C4-2B (cell line): ENCODE measurements at regions not wholly inside any gene's neighbourhood (a gene's known extent, or its start where the extent isn't known, plus 50 kb on each side); places are given as distances from the start of the nearest gene placed in this dataset.

Experiments
- H3K27ac ChIP-seq: fragments of 450-650 bp; 2 replicates; pipeline ENCODE4 v1.5.1; 2017
- ZFX ChIP-seq: fragments of 450-650 bp; IDR thresholded peaks from 2 replicates; pipeline ENCODE4 v1.6.1; 2017
- TF ChIP-seq, protein P1 (sequence below): fragments of 450-650 bp; conservative IDR thresholded peaks from 2 replicates; pipeline ENCODE4 v1.5.1; 2017; ENCODE audit warnings: mild to moderate bottlenecking

DNA sequence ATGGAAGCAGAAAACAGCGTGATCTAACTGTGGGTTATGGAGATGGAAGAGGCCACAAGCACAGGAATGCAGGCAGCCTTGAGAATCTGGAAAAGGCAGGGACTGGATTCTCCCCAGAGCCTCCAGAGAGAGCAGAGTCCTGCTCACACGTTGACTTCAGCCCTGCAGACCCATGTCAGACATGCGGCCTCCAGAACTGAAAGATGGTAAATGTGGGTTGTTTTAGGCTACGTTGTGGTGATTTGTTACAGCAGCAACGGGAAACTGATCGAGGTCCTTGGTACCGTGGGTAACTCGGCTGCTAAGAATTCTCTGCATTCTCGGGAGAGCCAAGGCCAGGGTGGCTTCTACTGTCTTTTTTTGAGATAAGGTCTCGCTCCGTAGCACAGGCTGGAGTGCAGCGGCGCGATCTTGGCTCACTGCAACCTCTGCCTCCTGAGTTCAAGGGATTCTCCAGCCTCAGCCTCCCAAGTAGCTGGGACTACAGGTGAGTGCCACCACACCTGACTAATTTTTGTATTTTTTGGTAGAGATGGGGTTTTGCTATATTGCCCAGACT, 97.1 kb downstream of the ACKR3 start:
- TF ChIP-seq, protein P1, sequence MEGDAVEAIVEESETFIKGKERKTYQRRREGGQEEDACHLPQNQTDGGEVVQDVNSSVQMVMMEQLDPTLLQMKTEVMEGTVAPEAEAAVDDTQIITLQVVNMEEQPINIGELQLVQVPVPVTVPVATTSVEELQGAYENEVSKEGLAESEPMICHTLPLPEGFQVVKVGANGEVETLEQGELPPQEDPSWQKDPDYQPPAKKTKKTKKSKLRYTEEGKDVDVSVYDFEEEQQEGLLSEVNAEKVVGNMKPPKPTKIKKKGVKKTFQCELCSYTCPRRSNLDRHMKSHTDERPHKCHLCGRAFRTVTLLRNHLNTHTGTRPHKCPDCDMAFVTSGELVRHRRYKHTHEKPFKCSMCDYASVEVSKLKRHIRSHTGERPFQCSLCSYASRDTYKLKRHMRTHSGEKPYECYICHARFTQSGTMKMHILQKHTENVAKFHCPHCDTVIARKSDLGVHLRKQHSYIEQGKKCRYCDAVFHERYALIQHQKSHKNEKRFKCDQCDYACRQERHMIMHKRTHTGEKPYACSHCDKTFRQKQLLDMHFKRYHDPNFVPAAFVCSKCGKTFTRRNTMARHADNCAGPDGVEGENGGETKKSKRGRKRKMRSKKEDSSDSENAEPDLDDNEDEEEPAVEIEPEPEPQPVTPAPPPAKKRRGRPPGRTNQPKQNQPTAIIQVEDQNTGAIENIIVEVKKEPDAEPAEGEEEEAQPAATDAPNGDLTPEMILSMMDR, result no peak
- TF ChIP-seq ZFX, result no peak
- no peak overlapping the region for H3K27ac ChIP-seq

DNA sequence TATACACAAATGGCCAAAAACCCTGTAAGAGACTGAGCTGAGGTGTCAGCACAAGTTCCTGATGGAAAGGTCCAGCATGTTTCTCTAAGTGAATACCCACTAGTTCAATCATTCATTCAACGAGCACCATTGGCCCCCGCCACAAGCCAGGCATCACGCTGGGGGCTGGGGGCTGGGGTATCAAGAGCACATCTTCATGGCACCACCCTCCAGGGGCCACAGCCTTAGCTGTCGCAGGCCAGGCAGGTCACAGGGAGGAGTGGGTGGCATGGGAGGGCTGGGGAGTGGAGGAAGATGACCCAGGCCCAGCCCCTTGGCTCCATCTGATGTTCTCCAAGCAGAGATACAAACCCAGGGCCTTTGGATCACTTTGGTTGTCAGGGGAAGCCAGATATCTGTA, 97.9 kb downstream of the ACKR3 start:
- no peak overlapping the region for H3K27ac ChIP-seq
- TF ChIP-seq ZFX, result no peak

DNA sequence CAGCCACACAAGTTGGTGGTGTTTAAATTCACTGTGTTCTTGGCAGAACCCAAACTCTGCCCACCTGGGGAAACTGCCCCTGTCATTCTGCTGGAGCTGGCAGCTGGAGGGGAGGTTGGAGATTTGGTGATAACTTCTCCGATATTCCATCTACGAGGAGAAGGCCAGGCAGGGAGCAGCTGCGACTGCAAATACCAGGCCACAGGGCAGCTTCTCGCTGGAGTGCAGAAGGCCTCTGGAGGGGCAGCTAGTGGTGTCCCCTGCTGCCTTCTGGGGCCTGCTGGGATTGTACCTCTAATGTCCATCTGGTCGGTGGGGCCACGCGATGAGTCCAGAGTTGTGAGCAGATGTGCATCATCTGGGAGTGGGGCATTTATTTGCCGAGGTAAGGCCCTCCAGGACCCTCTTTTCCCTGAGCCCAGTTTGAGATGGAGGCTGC, 98.9 kb downstream of the ACKR3 start:
- H3K27ac ChIP-seq, result no peak overlapping the region
- TF ChIP-seq ZFX, result no peak
- TF ChIP-seq, protein P1, result no peak

DNA sequence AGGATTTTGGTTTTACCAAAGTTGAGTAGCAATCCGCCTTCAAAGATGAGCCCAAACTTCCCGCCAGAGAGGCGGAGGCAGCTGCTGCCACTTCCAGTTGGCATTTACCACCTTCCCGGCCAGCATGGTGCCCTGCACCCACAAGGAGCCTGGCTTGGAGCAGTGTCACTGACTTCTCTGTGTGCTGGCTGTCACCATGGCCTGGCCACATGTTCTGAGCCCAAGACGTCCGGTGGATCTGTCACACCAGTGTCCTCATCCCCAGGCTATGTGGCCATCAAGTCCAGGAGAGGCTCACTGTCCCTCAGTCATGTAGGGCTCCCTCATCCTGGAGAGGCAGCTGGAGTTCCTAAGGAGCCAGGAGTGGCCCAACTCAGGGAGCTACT, 100.6 kb downstream of the ACKR3 start:
- TF ChIP-seq, protein P1, result no peak
- TF ChIP-seq ZFX, result no peak
- H3K27ac ChIP-seq, result no peak overlapping the region

DNA sequence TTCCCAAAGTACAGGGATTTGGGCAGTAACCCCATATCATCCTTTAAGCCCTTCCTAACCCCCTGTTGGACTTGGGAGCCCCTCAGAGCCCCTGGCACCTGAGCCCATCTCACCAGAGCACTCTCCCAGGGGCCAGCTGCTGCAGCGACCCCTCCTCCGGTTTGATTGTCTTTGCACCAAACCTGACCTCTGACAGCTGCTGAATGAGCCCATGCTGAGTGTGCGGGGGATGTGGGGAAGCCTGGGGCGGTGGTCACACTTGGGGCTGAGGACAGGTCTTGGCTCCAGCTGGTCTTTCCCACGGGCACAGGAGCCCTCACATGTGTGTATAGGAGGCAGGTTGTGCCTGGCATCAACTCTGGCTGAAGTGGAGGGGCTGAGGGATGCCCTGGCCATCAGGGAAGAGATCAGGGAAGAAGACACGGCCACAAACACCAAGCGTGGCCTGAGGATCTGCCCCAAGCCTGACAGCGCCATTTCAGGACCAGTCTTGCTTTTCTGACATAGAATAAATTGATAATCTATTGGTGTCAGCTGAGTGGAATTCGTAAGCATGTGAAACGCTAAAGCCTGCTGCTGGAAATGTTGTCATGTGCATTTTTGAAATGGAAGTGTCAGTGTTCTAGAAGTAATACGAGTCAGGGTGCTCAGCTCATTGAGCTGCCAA, 102.4 kb downstream of the ACKR3 start:
- H3K27ac ChIP-seq, result no peak overlapping the region
- TF ChIP-seq, protein P1, result no peak
- TF ChIP-seq ZFX, result no peak

DNA sequence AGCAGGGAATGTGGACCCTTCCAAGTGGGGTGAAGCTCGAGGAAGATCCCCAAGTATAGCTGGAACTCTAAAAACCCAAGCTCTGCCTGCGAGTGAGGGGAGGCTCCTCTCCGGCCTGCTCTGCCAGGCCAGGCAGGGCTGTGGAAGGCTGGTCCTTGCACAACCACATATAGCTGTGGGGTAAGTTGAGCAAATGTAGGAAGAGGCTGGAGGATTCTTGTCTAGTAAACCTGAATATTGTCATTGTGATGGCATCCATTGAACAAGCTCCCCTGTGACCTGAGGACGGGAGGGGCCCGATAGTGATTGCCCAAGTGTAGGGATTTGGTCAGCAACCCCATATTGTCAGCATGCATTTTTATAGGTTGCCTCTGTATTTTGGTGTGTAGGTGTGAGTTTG, 103.0 kb downstream of the ACKR3 start:
- TF ChIP-seq, protein P1, result no peak
- TF ChIP-seq ZFX, result no peak
- no peak overlapping the region for H3K27ac ChIP-seq

DNA sequence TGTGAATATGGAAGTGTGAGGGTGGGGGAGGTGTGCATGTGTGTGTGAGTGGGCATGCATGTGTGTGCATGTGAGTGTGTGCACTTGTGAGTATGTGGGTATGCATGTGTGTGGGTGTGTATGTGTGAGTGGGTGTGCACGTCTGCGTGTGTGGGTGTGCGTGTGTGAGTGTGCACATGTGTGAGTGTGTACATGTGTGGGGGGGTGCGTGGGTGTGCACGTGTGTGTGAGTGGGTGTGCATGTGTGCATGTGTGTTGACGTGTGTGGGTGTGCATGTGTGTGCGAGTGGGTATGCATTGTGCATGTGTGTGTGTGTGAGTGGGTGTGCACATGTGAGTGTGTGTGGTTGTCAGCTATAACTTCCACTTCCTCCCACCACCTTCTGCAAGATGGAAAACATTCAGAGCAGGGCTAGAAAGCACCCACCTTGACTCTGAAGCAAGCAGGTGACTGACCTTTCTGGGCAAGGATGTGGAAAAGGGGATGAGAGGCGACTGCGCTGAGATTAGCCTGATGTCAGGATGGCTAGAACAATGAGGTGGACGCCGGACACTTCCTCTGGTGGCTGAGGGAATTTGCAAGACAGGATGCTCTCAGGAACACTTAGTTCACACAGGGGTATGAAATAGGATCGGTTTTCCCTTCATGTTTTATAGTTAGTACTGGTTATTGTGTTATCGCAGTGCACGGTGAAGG, 103.6 kb downstream of the ACKR3 start:
- TF ChIP-seq, protein P1, result no peak
- no peak for TF ChIP-seq ZFX
- H3K27ac ChIP-seq, result no peak overlapping the region

DNA sequence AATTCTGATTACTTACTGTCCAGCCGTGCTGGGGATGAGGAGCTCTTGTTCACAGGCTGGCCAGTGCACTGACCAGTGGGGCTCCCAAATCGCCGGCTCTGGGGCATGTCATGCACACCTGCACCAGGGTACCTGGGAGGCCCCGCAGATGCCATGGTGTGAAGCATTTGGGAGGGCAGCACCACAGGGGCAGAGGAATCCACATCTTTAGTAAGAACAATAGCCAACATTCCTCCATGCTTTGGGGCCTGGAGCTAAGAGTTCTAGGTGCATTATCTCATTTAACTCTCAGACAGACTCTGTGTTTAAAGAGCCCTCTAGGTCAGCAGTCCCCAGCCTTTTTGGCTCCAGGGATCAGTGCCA, 104.2 kb downstream of the ACKR3 start:
- TF ChIP-seq, protein P1, result no peak
- TF ChIP-seq ZFX, result no peak
- no peak overlapping the region for H3K27ac ChIP-seq
